GM19452 (cell line): ENCODE measurements at regions not wholly inside any gene's neighbourhood (a gene's known extent, or its start where the extent isn't known, plus 50 kb on each side); places are given as distances from the start of the nearest gene placed in this dataset.

Source experiments
- ATAC-seq: cut with Tn5 transposase; IDR thresholded peaks from one replicate; pipeline ENCODE4 v1.9.1; 2021; ENCODE audit not compliant: unreplicated experiment

GRCh38 chr9:129386812-129387177, 208.7 kb upstream of the IER5L start:
- no peak for ATAC-seq

- no peak for ATAC-seq
Measured at GRCh38 chr9:129385211-129385934, 207.3 kb upstream of the IER5L start.

- no peak for ATAC-seq
Measured at GRCh38 chr9:129384491-129385210, 206.6 kb upstream of the IER5L start.

- ATAC-seq = no peak
Measured at GRCh38 chr9:129383561-129384490, 205.8 kb upstream of the IER5L start.

- no peak for ATAC-seq
Measured at GRCh38 chr9:129383019-129383560, 205.0 kb upstream of the IER5L start.

- no peak for ATAC-seq
Measured at GRCh38 chr9:129382281-129383018, 204.4 kb upstream of the IER5L start.

- ATAC-seq = no peak
Measured at GRCh38 chr9:129381481-129381957, 203.5 kb upstream of the IER5L start.

GRCh38 chr9:129380961-129381401, 202.9 kb upstream of the IER5L start:
- ATAC-seq = no peak

GRCh38 chr9:129379886-129380285, 201.8 kb upstream of the IER5L start:
- ATAC-seq = no peak

- ATAC-seq = no peak
Measured at GRCh38 chr9:129379181-129379836, 201.2 kb upstream of the IER5L start.

GRCh38 chr9:129377931-129378661, 200.0 kb upstream of the IER5L start:
- ATAC-seq = no peak

- ATAC-seq = no peak
Measured at GRCh38 chr9:129377181-129377580, 199.1 kb upstream of the IER5L start.

- ATAC-seq = no peak
Measured at GRCh38 chr9:129375845-129376244, 197.8 kb upstream of the IER5L start.

- no peak for ATAC-seq
Measured at GRCh38 chr9:129374651-129375050, 196.6 kb upstream of the IER5L start.

- ATAC-seq = no peak
Measured at GRCh38 chr9:129374231-129374630, 196.2 kb upstream of the IER5L start.

- no peak for ATAC-seq
Measured at GRCh38 chr9:129373361-129373760, 195.3 kb upstream of the IER5L start.

GRCh38 chr9:129370770-129371169, 192.7 kb upstream of the IER5L start:
- no peak for ATAC-seq

- ATAC-seq = no peak
Measured at GRCh38 chr9:129368444-129368978, 190.4 kb upstream of the IER5L start.

- no peak for ATAC-seq
Measured at GRCh38 chr9:129367287-129367686, 189.2 kb upstream of the IER5L start.
